Left renal cortex interstitium (tissue), 4 donors: ENCODE measurements at regions not wholly inside any gene's neighbourhood (a gene's known extent, or its start where the extent isn't known, plus 50 kb on each side); places are given as distances from the start of the nearest gene placed in this dataset.
A peak's percentile ranks its signal among the peaks of the same experiment; 100 is the strongest.

Experiments used
- DNase-seq, 4 donors: peaks; one replicate each; pipeline ENCODE4 v3.0.0-alpha.2; 2013; ENCODE audit warnings: low read depth in 4 of 4, low spot score in 2 of 4, missing footprints in 1 of 4

DNA sequence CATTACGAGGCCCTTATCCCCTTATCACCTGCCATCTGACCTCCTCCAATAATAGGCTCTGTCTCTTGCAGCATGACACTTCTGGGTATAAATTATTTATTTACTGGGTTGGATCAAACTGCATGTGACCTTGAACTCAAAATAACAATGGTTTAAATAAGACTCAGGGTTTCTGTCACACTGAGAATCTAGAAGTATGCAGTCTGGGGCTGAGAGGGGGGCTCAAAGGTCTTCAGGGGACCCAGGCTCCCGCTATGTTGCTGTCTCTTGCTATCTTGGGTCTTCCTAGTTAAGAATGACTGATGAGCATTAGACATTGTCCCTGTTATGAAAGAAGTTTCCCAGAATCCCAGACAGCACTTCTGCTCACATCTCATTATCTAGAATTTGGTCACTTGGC, 133.5 kb downstream of the URB2 start:
- no peak for DNase-seq

DNA sequence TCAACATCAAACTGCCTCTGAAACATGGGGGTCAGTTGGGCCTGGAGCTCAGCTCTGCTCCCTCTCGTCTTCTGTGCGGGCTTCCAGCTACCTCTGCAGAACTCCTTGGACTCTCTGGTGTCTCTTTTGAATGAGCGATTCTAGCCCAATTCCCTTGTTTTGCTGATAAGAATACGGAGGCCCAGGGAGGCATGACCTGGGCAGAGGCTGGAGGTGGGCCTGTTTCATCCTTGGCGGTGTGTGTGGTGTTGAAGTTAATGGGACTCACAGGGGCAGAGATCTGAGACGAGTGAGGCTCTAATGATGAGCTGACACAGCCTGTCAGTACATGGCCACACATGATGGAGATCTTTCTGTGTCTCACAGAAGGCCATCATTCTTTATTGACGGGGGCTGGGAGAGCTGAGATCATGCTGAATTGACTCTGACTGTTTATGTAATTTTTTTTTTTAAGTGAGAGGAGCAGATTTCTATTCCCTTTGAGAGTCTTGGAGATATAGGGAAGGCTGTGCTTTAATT, 134.5 kb downstream of the URB2 start:
- no peak for DNase-seq

DNA sequence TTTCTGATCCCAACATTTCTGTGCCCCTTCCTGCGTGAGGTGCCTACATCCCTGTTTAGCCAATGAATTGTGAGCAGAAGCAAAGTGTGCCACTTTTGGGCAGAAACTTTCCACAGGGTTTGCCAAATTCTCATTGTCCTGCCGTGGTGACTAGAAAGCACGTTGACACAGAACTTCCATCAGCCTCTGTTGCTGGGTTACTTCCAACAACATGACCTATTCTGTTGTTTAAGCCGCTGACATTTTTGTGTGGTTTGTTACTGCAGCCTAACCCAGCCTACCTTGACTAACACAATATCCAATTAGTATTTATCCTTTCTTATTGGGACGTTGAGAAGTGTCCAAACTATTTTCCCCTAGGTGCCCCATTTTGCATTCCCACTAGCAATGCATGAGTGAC, 136.8 kb downstream of the URB2 start:
- no peak for DNase-seq

DNA sequence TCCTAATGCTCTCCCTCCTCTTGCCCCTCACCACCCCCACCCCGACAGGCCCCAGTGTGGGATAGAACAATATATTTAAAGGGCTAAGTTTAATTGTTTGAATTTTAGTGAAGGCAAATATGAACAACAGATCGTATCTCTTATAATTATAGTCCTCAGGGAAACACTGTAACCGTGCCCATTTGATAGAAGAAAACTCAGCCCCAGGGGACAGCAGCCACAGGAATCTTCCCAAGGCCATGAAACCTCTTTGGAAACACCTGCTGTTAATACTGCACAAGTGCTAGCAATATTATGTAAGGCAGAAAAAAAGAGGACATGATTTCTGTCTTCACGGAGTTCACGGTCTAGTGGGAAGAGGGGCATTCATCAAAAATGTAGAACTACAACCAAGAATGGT, 142.2 kb downstream of the URB2 start:
- DNase-seq, result no peak

DNA sequence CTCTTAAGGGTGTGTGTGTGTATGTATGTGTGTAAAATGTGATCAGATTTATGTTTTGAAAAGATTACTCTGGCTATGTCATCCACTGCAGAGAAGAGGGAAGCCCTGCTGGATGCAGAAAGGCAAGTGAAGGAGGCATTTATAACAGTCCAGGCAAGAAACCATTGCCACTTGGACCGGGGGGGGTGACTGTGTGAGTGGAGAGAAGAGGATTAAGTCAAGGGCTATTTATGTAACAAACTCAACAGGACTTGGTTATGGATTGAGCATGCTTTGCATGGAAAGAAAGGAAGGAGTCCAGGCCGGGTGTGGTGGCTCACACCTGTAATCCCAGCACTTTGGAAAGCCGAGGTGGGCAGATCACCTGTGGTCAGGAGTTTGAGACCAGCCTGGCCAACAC, 143.0 kb downstream of the URB2 start:
- no peak for DNase-seq

DNA sequence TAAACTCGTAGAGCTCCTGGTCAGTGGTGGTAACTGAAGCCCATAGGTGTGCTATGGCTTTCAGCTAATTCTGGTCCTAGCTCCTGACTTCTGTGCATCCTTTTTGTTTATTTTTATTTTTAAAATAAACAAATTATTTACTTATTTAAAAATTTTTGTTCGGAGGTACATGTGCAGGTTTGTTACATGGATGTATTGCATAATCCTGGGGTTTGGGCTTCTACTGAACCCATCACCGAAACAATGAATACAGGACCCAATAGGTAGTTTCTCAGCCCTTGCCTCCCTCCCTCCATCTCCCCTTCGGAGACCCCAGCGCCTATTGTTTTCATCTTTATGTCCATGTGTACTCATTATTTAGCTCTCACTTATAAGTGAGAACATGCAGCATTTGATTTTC, 143.8 kb downstream of the URB2 start:
- no peak for DNase-seq

DNA sequence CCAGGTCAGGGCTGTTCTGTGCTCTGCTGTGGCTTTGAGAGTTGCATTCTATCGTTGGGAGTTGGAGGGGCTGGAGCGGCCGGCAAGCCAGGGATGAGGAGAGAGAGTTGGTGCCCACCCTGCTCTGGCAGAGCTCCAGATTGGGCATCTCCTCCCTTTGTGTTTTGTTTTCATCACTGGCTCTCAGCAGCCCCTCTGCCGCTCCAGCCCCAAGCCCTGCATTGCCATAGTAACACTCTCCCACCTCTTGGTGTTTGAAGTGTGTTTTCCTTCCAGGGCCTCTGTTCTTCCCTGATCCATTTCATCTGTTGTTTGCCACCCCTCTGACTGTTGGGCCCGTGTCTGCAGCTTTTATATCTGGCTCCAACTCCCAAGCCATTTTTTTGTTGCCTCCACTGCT, 152.7 kb downstream of the URB2 start:
- peak; percentile 11 to 41 (median 16) for DNase-seq

DNA sequence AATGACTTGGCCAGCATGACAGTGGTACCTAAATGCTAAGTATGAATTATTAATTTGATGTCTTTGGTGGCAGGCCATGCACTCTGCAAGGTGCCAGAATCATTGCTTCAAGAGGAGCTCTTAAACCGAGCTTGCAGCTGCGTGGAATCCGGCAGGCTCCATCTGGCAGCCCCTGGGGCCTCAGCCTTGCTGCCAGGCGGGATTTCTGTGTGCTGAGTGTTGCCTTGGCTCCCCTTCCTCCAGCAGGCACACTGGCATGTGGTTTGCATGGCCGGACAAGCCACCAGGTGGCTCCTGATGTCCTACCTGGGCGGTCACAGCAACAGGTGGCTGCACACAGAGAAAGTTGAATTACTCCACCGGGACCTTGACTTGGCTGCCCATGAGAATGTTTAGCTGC, 155.4 kb downstream of the URB2 start:
- DNase-seq, result peak in 2 of 4 donors; percentile 4 to 7

DNA sequence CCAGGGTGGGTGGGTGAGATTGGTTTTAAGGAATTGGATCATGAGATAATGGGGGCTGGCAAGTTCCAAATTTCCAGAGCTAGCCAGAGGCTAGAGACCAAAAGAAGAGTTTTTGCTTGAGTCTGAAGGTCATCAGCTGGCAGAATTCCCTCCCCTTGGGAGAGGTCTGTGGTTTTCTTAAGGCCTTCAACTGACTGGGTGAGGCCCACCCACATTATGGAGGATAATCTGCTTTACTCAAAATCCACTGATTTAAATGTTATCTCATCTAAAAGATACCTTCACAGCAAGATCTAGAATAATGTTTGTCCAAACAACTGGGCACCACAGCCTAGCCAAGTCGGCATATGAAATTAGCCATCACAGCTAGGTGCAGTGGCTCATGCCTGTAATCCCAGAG, 156.4 kb downstream of the URB2 start:
- no peak for DNase-seq

DNA sequence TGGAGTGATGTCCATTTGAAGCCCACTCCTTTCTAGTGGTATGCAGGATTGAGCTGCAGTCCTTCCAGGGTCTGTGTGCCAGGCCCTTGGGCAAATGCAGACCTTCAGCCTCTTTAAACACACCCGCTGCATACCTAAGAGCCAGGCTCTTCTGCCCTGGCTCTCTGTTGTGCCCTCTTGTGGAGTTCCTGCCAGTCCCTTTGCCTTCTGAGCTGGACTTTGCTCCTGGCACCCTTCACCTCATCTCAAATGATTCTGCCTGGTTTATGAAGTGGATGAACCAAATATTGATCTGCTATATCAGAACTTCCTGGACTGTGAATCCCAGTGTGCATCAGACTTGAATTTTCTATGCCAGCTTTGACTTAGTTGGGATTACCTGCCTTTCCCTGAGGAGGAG, 158.8 kb downstream of the URB2 start:
- no peak for DNase-seq

DNA sequence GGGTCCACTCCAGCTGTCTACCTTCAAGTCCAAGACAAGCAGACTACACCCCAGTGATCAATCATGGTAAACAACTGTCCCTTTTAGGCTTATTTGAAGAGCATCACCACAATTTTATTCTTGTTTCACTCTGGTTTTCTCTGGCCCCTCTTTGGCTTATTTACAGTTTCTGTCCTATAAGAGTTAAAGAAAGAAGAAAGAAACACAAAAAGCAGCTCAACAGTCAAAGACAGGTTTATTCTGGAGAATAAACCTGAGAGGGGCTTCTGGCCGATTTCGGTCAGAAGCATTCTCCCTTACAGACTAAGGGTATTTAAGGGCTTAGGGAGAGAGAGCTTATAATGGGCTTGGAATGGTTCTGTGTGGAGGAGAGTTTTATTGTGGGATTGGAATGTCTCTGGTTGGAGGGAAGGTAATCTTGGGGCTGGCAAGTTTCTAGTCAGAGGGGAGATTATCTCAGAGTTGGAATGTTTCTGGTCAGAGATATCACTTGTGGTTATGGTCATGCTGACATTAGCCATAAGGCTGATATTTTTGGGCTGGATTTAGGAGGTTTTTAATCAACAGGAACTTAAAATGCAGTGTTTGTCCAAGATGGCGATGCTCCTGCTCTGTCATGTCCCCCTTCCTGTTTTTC, 161.0 kb downstream of the URB2 start:
- DNase-seq, result no peak

DNA sequence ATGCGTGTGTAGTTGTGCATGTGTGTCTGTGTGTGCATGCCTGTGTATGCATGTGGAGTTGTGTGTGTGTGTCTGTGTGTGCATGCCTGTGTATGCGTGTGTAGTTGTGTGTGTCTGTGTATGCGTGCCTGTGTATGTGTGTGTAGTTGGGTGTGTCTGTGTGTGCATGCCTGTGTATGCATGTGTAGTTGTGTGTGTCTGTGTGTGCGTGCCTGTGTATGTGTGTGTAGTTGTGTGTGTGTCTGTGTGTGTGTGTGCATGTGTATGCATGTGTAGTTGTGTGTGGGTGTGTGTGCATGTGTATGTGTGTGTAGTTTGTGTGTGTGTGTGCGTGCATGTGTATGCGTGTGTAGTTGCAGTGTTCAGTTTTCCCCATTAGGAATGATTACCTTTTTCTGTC, 162.0 kb downstream of the URB2 start:
- DNase-seq, result no peak

DNA sequence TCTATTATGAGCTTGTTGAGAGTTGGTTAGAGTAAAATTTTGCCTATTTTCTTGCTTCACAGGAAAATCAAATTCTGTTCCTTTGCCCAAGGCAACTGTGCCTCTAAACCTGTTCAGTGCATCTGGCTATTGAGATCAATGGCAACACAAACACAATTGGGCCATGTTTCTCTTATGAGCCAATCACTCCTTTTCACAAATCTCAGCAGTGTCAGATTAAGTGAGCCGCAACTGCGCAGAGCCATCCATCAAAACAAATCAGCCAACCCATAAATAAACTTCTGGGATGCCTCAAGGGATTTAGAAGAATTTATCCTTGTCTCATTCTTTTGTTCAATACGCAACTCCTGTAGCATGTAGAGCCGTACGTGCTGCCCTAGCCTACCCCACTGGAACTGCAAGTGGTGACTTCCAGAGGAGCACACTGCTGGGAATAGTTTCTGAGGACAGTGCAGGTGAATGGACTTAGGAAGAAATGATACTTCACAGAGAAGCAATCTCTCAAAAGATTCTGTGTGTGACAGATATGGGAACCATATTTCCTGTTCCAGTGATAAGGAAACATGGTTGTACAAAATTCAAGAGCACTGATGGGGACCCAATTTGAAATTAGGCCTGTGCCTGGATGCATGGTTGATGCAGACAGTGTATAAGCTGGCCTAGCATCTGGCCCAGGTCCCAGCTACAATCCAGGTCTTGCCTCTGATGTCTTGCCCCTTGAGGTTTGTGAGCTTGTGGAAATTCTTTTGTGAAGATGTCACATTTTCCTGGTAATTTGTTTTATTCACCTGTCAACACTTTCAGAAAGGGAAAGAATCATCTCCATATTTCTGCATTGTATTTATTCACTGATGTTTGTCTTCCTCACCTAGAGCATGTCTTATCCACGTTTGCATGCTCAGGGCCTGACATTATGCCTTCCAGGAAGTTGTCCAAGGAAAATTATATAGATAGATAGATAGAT, 166.2 kb downstream of the URB2 start:
- no peak for DNase-seq

DNA sequence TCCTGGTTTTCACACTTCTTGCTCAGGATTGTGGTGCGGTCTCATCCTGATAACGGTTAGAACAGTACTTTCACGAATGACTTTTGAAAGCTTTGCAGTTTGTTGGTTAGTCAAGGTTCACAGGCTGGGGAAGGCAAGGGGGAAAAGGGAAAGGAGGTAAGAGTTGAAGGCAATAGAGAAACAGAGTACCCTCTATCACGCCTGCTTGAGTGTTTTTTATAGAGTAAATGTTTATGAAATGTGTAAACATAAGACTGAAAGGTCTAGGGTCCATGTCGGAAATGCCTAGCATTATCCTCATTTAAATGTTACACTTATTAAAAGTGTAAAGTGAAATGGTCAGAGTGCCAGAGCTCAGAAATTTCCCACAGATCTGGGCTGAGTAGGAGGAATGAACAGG, 167.4 kb downstream of the URB2 start:
- no peak for DNase-seq

DNA sequence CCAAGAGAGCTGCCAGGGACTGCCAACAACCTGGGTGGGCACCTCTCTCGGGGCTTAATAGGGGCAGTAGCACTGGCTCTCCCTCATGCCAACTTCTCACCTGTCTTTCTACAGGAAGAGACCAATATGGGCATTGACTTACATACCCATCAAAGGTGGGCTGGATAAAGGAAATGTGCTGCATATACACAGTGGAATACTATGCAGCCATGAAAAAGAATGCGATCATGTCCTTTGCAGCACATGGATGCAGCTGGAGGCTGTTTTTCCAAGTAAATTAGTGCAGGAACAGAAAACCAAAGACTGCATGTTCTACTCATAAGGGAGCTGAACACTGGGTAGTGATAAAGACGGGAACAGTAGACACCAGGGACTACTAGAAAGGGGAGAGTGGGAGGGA, 172.5 kb downstream of the URB2 start:
- DNase-seq, result no peak

DNA sequence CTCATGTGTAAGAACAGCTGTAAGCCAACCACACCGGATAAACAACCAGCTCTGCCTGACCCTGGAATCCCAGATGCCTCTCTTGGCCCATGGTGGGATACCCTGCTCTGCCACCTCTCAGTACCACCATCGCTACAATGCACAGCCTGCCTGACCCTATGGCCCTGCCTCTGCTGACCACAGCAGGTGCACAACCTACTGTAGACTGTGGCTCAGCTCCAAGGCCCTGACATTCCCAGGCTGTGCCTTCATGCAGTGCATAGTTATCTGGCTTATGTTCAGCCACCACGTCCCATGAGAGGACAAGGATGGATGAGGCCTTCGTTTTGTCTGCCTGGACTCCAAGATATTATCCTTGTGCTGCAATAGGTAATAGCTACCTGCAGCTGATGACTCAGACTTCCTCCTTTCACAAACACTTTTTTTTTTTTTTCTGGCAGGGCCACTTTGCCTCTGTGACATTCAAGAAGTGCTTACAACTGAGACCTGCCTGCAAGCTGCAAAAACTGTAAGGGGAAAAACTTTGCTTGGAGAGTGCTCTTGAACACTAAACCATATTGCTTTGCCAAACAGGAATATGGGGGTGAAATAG, 177.7 kb downstream of the URB2 start:
- DNase-seq, result no peak

DNA sequence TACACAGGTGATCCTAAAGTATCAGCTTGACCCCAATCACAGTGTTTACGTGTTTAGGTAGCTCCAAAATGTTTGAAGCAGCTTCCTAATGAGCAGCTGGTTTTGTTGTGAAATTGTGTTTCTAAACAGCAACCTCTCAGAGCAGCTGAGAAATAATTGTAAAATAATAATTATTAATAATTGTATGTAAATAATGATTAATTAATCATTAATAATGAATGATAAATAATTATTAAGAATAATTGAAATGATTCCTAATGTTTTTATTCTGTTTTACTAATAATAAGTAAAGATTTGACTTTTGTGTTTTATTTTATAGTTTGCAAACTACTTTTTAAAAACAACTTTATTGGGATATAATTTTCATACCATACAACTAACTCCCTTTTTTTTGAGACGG, 182.2 kb downstream of the URB2 start:
- no peak for DNase-seq

DNA sequence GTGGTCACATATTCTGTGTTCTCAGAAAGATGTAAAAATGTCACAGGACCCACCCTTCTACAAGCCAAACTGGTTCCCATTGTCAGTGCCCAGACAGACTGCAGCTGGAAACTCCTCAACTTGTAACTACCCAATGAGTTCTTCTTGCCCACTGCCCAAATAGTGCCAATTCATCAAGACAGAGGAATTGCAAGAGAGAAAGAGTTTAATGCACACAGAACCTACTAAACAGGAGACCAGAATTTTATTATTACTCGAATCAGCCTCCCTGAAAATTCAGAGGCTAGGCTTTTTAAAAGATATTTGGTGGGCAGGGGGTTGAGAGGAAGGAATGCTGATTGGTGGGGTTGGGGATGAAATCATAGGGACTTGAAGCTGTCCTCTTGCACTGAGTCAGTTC, 184.1 kb downstream of the URB2 start:
- no peak for DNase-seq

DNA sequence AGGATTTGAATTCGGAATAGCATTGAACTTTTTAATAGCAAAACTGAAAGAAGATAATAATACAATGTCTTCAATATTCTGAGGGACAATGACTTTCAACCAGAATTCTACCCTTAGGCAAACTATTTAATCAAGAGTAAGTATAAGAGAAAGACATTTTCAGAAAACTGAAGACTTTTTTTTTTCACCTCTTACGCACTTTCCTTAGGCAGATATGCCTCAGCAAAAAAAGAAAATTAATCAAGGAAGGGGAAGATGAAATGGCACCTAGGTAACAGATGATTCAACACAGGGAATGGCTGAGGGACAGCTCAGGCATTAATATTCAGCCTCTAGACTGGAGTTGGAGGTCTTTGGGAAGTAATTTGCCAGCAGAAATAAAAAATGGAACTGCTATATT, 184.9 kb downstream of the URB2 start:
- no peak for DNase-seq

DNA sequence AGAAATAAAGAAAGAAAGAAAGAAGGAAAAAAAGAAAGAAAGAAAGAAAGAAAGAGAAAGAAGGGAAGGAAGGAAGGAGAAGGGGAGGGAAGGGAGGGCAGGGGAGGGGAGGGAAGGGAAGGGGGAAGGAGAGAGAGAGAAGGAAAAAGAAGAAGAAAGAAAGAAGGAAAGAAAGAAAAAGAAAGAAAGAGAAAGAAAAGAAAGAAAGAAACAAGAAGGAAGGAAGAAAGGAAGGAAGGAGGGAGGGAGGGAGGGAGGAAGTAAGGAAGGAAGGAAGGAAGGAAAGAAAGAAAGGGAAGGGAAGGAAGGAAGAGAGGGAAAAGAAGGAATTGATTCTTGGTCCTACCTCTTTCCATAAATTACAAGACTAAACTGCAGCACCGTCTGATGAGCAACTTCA, 186.1 kb downstream of the URB2 start:
- no peak for DNase-seq

DNA sequence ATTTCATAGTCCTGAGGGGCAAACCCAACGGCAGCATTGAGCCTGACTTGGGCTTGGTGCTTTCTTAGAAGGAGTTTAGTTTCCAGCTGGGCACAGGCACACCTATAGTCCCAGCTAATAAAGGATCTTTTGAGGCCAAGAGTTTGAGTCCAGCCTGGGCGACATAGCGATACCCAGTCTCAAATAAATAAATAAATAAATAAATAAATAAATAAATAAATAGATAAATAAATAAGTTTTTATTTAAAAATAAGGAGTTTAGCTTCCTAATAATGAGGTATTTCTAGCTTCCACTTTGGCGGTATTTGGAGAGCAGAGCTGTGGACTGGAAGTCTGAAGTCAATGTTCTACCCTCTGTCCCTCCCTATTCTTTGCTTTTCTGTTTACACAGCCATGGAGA, 186.6 kb downstream of the URB2 start:
- DNase-seq, result no peak

DNA sequence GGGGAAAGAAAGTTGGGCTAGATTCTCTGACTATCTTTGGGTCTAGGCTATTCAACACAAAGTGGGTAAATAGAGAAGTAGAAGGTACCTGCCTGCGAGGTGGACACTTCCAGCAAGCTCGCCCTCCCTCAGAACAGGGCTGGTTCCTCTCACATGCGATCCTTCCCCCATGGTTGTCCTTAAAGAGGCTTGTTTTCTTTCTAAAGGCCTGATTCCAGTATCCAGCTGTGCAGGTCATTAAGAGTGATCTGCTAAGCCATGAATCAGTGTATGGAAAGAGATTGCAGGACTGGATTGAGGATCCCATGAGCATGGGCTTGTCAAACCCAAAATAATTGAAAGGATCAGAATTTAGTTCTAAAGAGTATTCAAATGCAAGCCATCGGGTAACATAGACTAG, 189.0 kb downstream of the URB2 start:
- DNase-seq, result no peak
